ENCODE measurements at regions not wholly inside any gene's neighbourhood (a gene's known extent, or its start where the extent isn't known, plus 50 kb on each side); places are given as distances from the start of the nearest gene placed in this dataset.

GRCh38 chr10:65306201-65306600 lies 1619.6 kb upstream of the LRRTM3 start:
- no peak for TF ChIP-seq YY1 (IDR thresholded peaks at IDR 0.05; ENCODE audit: insufficient read depth, insufficient read length)
- TF ChIP-seq SUZ12 (IDR thresholded peaks at IDR 0.05; ENCODE audit: extremely low read depth, insufficient read depth, insufficient read length) = no peak

Data from NT2/D1 (cell line).